Omental fat pad (tissue), 3 donors: ENCODE measurements at regions not wholly inside any gene's neighbourhood (a gene's known extent, or its start where the extent isn't known, plus 50 kb on each side); places are given as distances from the start of the nearest gene placed in this dataset.

Source experiments
- ATAC-seq: fragments of 150-250 bp; one replicate; pipeline ENCODE4 v1.9.1; 2016; ENCODE audit warnings: mild to moderate bottlenecking, moderate library complexity; ENCODE audit not compliant: low FRiP score
- DNase-seq: peaks from one replicate; pipeline ENCODE4 v3.0.0-alpha.2; 2019; ENCODE audit warnings: low spot score
- TF ChIP-seq, protein P1 (sequence below), 3 donors: fragments of 450-650 bp; IDR thresholded peaks; one replicate each; pipeline ENCODE4 v1.5.1; 2016 to 2017; ENCODE audit warnings: antibody characterized with exemption in 3 of 3, mild to moderate bottlenecking in 3 of 3, moderate library complexity in 2 of 3

DNA sequence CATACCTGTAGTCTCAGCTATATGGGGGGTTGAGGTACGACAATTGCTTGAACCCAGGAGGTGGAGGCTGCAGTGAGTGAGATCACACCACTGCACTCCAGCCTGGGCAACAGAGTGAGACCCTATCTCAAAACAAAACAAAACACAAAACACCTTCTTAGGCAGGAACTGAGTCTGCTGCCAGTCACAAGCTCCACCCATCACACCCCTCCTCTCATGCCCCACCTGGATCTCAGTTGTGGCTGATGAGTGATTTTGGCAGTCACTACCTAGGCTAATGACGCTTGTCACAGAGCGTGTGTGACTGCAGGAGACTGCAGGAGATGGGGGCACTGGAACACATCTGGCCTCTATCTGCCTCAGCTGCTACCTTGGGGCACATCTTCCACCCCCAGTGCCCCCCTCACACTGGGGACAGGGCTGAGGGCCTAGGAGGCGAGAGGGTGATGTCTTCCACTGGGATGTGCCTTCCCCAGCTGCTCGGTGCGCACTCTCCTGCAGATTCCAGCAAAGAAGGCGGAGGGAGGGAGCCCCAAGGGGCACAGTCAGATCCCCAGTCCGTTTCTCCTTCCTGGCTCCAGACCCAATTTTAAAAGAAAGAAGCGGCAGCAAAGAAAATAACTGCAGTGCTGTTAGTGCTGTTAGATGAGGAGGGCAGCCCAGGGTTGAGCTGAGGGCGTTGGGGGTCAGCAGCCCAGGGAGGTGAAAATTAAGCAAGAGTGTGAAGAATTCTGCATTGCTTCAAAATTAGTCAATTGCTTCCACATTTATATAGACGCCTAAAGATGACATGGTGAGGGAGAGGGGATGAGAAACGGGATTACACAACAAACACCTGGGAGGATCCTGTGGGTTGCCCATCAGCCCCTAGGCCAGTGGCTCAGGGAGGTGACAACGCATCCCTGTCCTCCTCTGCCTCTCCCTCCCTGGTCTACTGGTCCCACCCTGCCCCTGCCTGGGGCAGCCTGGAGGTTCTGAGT lies 143.6 kb upstream of the HAAO start:
- TF ChIP-seq, protein P1, sequence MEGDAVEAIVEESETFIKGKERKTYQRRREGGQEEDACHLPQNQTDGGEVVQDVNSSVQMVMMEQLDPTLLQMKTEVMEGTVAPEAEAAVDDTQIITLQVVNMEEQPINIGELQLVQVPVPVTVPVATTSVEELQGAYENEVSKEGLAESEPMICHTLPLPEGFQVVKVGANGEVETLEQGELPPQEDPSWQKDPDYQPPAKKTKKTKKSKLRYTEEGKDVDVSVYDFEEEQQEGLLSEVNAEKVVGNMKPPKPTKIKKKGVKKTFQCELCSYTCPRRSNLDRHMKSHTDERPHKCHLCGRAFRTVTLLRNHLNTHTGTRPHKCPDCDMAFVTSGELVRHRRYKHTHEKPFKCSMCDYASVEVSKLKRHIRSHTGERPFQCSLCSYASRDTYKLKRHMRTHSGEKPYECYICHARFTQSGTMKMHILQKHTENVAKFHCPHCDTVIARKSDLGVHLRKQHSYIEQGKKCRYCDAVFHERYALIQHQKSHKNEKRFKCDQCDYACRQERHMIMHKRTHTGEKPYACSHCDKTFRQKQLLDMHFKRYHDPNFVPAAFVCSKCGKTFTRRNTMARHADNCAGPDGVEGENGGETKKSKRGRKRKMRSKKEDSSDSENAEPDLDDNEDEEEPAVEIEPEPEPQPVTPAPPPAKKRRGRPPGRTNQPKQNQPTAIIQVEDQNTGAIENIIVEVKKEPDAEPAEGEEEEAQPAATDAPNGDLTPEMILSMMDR (IDR thresholded peaks at IDR 0.05): no peak
- no peak for DNase-seq
- peak; percentile 61 for ATAC-seq

DNA sequence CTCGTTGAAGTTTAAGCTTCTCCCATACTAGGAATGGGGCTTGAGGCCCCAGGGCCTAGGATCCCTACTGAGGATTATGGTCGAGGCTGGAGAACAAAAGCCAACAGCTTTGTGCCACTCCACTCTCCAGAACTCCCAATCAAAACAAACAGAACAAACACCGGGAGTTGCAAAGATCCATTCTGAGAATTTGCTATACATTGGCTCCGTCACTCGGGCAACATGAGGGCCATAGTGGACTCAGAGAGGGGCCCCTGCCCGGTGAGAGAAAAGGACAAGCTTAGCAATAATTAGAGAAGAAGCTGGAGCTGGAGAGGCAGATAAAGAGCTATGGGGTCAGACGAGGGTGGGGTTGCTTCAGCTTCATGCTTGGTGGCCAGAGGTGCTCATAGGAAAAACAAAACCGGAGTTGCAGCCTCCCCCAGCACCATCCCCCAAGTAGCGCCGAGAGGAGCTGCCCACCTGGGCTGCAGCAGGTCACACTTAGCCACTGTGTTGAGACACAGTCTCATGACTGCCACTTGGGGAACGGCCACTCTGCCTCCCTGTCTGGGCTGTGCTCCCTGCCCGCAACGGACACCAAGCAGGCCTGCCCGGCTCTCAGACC lies 142.3 kb upstream of the HAAO start:
- DNase-seq (no peak), ATAC-seq (no peak)
- TF ChIP-seq, protein P1 (IDR thresholded peaks at IDR 0.05): no peak

DNA sequence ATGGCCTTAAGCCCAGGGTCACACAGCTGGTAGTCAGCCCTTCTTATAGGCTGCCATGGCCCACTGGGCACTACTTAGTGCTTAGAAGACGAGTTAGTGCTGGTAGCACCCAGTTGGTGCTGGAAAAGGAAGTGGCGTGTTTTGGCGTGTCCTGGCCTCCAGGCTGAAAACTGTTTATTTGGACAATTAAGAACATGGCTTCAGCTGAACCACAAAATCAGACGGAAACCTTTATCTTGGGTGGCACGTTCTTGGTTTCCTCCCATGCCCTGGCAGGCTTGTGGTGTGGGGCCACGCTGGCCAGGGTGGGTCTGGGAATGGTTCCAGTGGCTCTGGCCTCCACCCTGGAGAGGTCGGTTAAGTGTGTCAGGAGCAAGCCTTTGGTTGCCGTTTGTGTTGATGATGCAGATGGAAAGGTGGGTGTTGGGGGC lies 141.5 kb upstream of the HAAO start:
- TF ChIP-seq, protein P1 (IDR thresholded peaks at IDR 0.05): no peak
- DNase-seq (no peak), ATAC-seq (no peak)

DNA sequence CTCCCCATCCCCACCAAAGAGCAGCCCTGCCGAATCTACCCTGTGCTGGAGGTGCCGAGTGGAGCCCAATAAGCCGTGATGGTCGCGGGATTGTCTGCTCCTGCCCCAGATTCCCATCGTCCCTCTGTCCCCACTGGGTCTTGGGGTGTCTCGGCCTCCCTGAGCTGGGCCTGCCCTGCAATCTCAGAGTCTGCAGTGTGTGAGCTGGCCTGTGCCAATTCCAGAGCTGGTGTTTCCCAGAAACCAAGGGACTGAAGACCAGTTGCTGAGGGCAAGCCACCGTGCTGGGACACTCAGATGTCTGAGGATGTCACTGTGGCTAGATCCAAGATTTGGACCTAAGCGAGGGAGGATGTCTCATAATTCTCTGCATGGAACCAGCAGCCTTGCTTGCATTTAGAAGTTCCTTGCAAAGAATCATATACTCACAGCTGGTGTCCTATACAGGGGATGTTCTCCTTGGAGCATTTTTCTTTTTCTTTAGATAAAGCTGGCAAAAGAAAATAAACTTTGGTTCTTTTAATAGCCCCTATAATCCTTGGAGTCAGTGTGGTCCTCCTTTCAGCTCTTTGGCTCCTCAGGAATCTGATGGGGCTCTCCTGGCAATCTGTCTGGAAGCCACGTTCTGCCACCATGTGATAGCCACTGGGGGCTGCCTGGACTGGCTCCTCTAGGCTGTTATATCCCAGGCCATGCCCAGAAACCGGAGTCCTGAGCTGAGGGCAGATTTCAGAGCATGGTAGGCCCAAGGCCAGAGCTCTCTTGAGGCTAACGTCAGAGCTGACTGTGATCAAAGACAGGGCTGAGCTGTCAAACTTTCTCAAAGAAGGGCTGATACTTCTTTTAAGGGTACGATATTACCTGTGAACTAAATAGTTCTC lies 140.1 kb upstream of the HAAO start:
- TF ChIP-seq, protein P1 (IDR thresholded peaks at IDR 0.05): no peak
- ATAC-seq (no peak), DNase-seq (no peak)

DNA sequence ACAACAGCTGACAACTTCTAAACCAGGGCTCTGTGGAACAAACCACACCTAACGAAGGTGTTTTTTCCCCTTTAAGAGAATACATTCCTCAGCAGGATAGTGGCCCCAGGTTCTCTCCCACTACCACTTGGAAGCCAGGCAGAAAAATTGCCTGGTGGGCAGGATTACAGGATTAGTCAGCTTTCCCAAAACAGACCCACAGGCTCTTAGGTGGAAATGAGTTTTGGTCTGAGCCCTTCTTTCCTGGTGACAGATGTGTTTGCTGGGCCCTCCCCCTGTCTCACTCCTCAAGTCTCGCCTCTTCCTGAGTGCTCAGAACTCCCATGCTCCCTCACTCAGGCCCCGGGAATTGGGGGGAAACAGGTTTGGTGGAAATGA lies 139.4 kb upstream of the HAAO start:
- no peak for ATAC-seq
- DNase-seq: no peak
- TF ChIP-seq, protein P1 (IDR thresholded peaks at IDR 0.05): no peak

DNA sequence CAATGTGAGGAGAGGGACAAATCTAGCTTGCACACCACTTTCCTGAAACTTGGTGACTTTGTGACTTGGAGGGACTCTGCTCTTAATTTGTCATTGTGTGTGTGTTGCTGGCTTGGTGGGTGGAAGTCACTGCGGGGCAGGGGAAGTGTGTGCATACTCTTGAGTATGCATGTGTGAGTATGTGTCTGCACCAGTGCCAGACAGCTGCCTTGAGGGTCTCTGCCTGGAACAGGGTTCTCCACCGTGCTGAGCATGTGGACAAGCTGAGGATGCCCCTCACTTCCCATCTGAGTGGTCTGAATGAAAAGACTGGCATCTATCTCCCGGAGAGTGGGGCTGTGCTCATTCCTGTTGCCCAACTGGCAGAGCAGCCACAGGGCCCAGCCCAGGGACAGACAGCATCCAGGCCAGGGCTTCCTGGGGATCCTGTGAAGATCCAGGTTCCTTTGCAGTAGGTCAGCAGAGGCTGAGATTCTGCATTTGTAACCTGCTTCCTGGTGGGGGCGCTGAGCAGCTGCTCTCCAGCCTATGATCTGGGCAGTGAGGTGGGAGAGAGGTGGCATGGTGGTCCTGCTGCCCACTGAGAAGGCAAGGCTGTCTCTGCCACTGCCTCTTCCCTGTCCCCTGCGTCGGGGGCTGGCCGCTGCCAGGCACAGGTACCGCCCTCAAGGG lies 138.9 kb upstream of the HAAO start:
- DNase-seq (no peak), ATAC-seq (no peak)
- TF ChIP-seq, protein P1 (IDR thresholded peaks at IDR 0.05): no peak
